Activated CD4-positive, alpha-beta memory T cell treated with anti-CD3 and anti-CD28 coated beads, Interleukin-2, amount 10 ng/mL, durations not matched to agents 7 days and 5 days (primary cell): ENCODE measurements at regions not wholly inside any gene's neighbourhood (a gene's known extent, or its start where the extent isn't known, plus 50 kb on each side); places are given as distances from the start of the nearest gene placed in this dataset.
"Not testable (repeated sequence)": the region's sequence is repeated elsewhere in the genome, so short reads cannot be mapped to it uniquely, and the experiment has no call there.

Experiments used
- CTCF ChIA-PET: fragments of 350-600 bp; sonication (Branson Sonifier 250); formaldehyde crosslinking; loops from one replicate; lab custom pipeline; 2021; ENCODE audit warnings: antibody characterized with exemption, inconsistent platforms; lab: Charles Lee
- POLR2A ChIA-PET: fragments of 350-600 bp; sonication (Branson Sonifier 250); formaldehyde crosslinking; loops from one replicate; lab custom pipeline; 2021; ENCODE audit warnings: antibody characterized with exemption; lab: Charles Lee
- DNase-seq: peaks from one replicate; pipeline ENCODE4 v3.0.0-alpha.2; 2020
- H3K27ac Mint-ChIP-seq: one replicate; pipeline ENCODE4 v1.8.0; 2021; ENCODE audit warnings: mild to moderate bottlenecking, mixed read lengths
- H3K27me3 Mint-ChIP-seq: one replicate; pipeline ENCODE4 v1.8.0; 2021; ENCODE audit warnings: mixed read lengths
- H3K36me3 Mint-ChIP-seq: one replicate; pipeline ENCODE4 v1.8.0; 2021; ENCODE audit warnings: low read depth, mixed read lengths
- H3K4me1 Mint-ChIP-seq: one replicate; pipeline ENCODE4 v1.8.0; 2021; ENCODE audit warnings: mixed read lengths
- H3K4me3 Mint-ChIP-seq: one replicate; pipeline ENCODE4 v1.8.0; 2021; ENCODE audit warnings: mild to moderate bottlenecking, mixed read lengths
- H3K9me3 Mint-ChIP-seq: one replicate; pipeline ENCODE4 v1.8.0; 2021; ENCODE audit warnings: mixed read lengths

DNA sequence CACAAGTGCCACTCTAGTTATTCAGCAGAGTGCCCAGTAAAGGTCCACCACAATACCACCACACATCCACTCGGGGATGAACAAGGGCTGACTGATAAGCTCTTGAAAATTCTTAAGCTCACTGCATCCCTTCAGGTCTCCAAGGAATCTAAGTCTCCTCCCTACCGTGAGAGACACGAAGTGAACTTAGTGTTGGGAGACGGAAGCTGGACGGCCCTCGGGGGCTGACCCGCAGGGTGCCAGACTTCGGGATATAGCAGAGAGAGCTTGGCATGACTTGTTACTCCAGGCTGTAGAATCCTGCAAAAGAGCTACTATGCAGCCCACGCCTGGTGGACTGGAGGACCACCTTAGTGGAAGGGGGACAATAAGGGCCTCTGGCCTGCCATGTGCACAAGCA lies 75.1 kb downstream of the LYZL1 start:
- H3K36me3 Mint-ChIP-seq, H3K9me3 Mint-ChIP-seq, DNase-seq, H3K27me3 Mint-ChIP-seq, H3K27ac Mint-ChIP-seq, H3K4me3 Mint-ChIP-seq, POLR2A ChIA-PET, H3K4me1 Mint-ChIP-seq: not testable (repeated sequence)
- CTCF ChIA-PET, result interaction anchor here (0.6 kb wide), 1 partner anchor 680 kb away, joined by 3 read pairs; no protein-coding TSS in a partner anchor

DNA sequence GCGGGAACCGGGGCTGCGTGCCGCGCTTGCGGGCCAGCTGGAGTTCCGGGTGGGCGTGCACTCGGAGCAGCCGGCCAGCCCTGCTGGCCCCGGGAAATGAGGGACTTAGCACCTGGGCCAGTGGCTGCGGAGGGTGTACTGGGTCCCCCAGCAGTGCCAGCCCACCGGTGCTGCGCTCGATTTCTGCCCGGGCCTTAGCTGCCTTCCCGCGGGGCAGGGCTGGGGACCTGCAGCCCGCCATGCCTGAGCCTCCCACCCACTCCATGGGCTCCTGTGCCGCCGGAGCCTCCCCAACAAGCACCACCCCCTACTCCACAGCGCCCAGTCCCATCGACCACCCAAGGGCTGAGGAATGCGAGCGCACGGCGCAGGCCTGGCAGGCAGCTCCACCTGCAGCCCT lies 77.3 kb downstream of the LYZL1 start:
- CTCF ChIA-PET, result not testable (repeated sequence)

DNA sequence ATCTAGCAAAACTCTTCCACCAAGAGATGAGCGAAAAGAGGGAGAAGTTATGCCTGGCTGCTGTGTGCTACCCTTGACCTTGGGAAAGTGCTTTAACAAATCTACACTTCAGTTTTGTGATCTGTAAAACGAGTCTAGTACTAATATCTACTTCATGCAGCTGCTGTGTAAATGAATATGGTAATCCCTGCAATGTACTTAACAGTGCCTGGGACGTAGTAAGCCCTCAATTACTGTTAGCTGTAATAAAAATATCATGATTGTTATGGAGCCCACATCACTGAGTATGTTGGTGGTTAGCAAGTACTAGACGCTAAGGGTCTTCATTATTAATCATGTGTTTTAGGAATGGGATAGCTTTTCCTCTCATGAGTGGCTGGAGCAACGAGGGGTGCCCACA lies 80.5 kb downstream of the LYZL1 start:
- no peak overlapping the region for H3K4me3 Mint-ChIP-seq

More for the DNA sequence above, 77.3 kb downstream of the LYZL1 start:
- H3K36me3 Mint-ChIP-seq, H3K9me3 Mint-ChIP-seq, H3K27ac Mint-ChIP-seq, H3K4me3 Mint-ChIP-seq, DNase-seq, POLR2A ChIA-PET, H3K4me1 Mint-ChIP-seq: not testable (repeated sequence)
- peaks cover 12% of the 10 kb centered on the region for H3K27me3 Mint-ChIP-seq

DNA sequence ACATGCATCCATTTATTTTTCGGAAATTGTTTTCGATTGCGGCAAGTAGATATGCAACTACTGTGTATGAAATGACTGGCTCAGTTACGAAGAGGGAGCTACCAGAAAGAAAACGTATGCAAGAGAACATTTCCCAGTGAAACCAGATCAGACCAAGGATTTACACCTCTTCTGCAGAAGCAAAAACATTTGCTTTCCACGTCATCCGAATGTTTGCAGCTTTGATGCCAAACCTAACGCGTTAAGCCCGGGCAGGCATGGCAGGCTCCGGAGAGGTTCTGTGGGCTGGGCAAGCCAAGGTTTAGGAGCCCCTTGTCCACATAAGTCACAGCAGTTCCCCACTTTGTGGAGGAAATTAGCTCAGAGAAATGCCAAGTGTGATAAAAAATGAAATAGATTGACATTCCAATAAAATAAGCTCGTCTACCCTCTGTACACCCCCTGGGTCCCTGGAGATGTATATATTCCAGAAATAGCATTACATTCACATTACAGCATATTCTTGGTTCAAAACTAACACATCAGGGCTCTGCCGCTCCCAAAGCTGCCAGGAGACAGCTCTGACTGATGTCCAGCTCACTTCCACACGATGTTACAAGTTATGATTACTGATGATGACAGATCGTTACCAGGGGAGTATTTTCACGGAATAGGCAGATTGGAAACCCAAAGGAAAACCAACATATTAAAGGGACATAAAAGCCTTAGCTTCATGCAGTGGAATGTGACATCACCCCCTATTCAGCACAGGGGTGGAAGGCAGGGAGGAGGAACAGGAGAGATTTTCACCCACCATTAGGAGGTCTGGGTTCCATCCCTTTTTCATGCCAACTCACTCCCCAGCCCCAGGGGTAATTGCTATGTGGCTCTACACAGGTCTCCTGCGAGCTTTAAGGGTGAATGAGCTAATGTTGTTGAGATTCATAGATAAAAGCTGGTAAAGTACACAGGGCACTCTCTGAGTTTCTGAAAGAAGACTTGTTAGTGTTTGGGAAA lies 81.5 kb downstream of the LYZL1 start:
- Mint-ChIP-seq H3K4me3 (no peak overlapping the region), H3K27ac (no peak overlapping the region)

More for the DNA sequence above, 80.5 kb downstream of the LYZL1 start:
- Mint-ChIP-seq H3K27ac (no peak overlapping the region), H3K4me1 (no peaks in the 10 kb centered on the region), H3K9me3 (no peaks in the 10 kb centered on the region), H3K36me3 (no peaks in the 10 kb centered on the region), H3K27me3 (peaks cover 20% of the 10 kb centered on the region)
- ChIA-PET CTCF (interaction anchor here (1.0 to 1.4 kb wide), 3 partner anchors 8 to 20 kb away, joined by 3 to 4 read pairs (median 3); no protein-coding TSS in a partner anchor), POLR2A (no interaction called here)
- DNase-seq, result no peak

DNA sequence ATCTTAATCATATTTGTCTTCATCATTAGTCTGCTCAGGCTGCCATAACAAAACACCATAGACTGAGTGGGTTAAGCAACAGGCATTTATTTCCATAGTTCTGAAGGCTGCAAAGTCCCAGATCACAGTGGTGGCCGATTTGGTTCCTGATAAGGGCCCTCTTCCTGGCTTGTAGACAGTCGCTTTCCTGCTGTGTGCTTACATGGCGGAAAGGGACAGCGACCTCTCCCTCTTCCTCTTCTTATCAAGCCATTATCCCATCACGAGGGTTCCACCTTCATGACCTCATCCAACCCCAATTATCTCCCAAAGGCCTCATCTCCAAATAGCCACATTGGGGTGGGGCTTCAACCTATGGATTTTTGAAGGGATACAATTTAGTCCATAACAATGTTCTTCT lies 84.0 kb downstream of the LYZL1 start:
- no peak overlapping the region for H3K27ac Mint-ChIP-seq
- no peaks in the 10 kb centered on the region for H3K36me3 Mint-ChIP-seq
- H3K4me1 Mint-ChIP-seq, result no peaks in the 10 kb centered on the region
- POLR2A ChIA-PET, result no interaction called here
- no peaks in the 10 kb centered on the region for H3K9me3 Mint-ChIP-seq
- DNase-seq, result no peak
- CTCF ChIA-PET, result no interaction called here
- peaks cover 20% of the 10 kb centered on the region for H3K27me3 Mint-ChIP-seq
- no peak overlapping the region for H3K4me3 Mint-ChIP-seq

More for the DNA sequence above, 81.5 kb downstream of the LYZL1 start:
- Mint-ChIP-seq H3K36me3 (no peaks in the 10 kb centered on the region), H3K27me3 (peaks cover 20% of the 10 kb centered on the region), H3K4me1 (no peaks in the 10 kb centered on the region), H3K9me3 (no peaks in the 10 kb centered on the region)
- DNase-seq, result no peak
- ChIA-PET CTCF (interaction anchor here (1.0 to 1.4 kb wide), 2 partner anchors 16 to 19 kb away, joined by 3 to 4 read pairs; no protein-coding TSS in a partner anchor), POLR2A (no interaction called here)

DNA sequence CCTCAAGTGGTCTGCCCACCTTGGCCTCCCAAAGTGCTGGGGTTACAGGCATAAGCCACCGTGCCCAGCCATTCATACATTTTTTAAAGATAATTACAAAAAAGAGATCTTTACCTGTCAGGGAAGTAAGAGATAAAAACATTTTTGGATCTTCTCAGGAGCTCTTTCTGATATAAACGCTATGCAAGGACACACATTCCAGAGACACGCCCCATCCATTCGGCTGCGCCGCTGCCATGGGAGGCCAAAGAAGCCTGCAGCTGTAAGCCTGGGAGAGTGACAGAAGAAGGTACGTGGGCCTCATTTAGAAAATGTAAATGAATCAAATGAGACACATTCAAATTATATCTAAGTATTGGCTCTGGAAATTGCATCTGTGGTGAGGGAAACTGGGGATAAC lies 85.3 kb downstream of the LYZL1 start:
- POLR2A ChIA-PET, result no interaction called here
- no peaks in the 10 kb centered on the region for H3K9me3 Mint-ChIP-seq
- H3K36me3 Mint-ChIP-seq, result no peaks in the 10 kb centered on the region
- CTCF ChIA-PET, result no interaction called here
- H3K27ac Mint-ChIP-seq, result no peak overlapping the region
- H3K4me1 Mint-ChIP-seq, result no peaks in the 10 kb centered on the region
- H3K4me3 Mint-ChIP-seq, result no peak overlapping the region
- DNase-seq, result no peak
- H3K27me3 Mint-ChIP-seq, result peaks cover 21% of the 10 kb centered on the region

DNA sequence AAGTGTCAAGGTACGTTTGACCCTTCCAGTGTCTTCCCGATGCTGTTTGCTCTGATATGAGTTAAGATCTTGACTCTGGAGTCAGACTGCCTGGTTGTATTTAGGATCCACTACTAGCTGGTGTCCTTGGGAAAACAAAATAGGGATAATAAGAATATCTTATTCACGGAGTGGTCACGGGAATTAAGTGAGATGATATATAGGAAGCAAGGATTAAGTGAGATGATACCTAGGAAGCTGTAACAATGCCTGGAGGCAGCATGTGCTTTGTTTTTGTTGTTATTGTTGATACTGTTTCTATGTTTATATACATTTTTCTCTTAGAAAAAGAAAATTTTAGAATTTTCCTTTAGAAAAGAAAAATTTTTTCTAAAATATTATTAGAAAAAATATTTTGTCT lies 87.0 kb downstream of the LYZL1 start:
- H3K36me3 Mint-ChIP-seq, result no peaks in the 10 kb centered on the region
- H3K4me3 Mint-ChIP-seq, result no peak overlapping the region
- POLR2A ChIA-PET, result no interaction called here
- peaks cover 5% of the 10 kb centered on the region for H3K4me1 Mint-ChIP-seq
- DNase-seq, result no peak
- H3K9me3 Mint-ChIP-seq, result no peaks in the 10 kb centered on the region
- peaks cover 27% of the 10 kb centered on the region for H3K27me3 Mint-ChIP-seq
- H3K27ac Mint-ChIP-seq, result no peak overlapping the region
- CTCF ChIA-PET, result interaction anchor here (1.3 kb wide), 1 partner anchor 121 kb away, joined by 4 read pairs; no protein-coding TSS in a partner anchor

DNA sequence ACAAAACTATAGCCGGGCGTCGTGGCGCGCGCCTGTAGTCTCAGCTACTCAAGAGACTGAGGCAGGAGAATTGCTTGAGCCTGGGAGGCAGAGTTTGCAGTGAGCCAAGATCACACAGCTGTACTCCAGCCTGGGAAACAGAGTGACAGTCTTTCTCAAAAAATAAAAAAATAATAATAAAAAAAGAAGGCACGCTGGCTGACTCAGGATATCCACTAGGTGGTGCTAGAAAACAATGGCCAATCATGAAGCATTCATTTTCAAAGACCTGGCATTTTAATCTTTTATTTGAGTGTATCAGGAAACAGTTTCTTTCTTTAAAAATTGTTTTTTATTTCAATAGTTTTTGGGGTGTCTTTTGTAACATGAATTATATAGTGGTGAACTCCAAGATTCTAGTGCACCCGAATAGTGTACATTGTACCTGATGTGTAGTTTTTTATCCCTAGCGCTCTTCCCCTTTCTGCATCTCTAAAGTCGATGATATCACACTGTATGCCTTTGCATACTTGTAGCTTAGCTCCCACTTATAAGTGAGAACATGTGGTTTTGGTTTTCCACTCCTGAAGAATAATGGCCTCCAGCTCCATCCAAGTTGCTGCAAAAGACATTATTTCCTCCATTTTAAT lies 88.6 kb downstream of the LYZL1 start:
- ChIA-PET CTCF (interaction anchor here (0.7 to 1.1 kb wide), 4 partner anchors 8 to 119 kb away, joined by 3 to 4 read pairs (median 3); no protein-coding TSS in a partner anchor), POLR2A (no interaction called here)
- Mint-ChIP-seq H3K4me1 (peaks cover 5% of the 10 kb centered on the region), H3K9me3 (no peaks in the 10 kb centered on the region), H3K27me3 (peaks cover 21% of the 10 kb centered on the region), H3K27ac (no peak overlapping the region), H3K4me3 (no peak overlapping the region), H3K36me3 (no peaks in the 10 kb centered on the region)
- DNase-seq, result no peak

DNA sequence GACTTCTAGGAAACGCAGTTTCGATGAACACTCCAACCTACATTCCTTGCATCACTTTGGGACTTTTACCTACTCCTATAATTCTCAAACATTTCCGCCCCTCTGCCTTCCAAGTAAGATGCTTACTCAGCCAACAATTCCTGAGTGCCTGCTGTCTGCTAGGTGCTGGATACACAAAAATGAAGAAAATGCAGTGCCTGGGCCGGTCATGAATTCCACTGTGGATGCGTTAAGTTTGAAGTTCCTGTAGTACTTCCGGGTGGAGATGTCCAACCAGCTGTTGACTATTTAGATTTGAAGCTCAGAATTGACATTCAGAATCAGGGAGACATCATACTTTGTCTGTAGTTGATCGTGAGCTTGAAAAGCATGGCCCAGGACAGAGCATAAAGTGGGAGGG lies 89.2 kb downstream of the LYZL1 start:
- peaks cover 19% of the 10 kb centered on the region for H3K27me3 Mint-ChIP-seq

DNA sequence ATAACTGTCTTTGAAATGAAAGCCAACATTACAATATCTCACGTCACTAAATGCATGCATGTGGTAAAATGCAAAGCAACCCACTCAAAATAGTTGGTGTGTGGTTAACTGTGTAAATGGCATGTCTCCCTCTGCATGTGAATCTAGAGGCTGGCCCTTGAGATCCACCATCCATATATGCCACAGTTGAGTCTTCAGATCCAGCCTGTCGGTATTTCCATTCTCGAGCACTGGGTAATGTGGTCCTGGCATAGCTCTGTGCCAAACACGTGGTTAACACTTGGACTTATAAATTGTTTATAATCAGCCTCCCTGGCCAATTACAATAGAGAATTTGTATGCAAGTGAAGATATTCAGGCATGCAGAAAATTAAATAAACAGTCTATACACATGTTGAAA lies 90.3 kb downstream of the LYZL1 start:
- CTCF ChIA-PET, result interaction anchor here (0.5 to 0.8 kb wide), 2 partner anchors 58 to 70 kb away, joined by 3 to 4 read pairs; no protein-coding TSS in a partner anchor
- H3K9me3 Mint-ChIP-seq, result no peaks in the 10 kb centered on the region
- peaks cover 22% of the 10 kb centered on the region for H3K27me3 Mint-ChIP-seq
- DNase-seq, result no peak
- peaks cover 10% of the 10 kb centered on the region for H3K4me1 Mint-ChIP-seq
- no peak overlapping the region for H3K27ac Mint-ChIP-seq
- POLR2A ChIA-PET, result no interaction called here
- H3K36me3 Mint-ChIP-seq, result no peaks in the 10 kb centered on the region
- no peak overlapping the region for H3K4me3 Mint-ChIP-seq

More for the DNA sequence above, 89.2 kb downstream of the LYZL1 start:
- no peaks in the 10 kb centered on the region for H3K9me3 Mint-ChIP-seq
- ChIA-PET CTCF (interaction anchor here (1.0 to 1.1 kb wide), 2 partner anchors 8 to 118 kb away, joined by 3 to 4 read pairs; no protein-coding TSS in a partner anchor), POLR2A (no interaction called here)
- H3K4me1 Mint-ChIP-seq, result peaks cover 8% of the 10 kb centered on the region
- no peaks in the 10 kb centered on the region for H3K36me3 Mint-ChIP-seq
- H3K27ac Mint-ChIP-seq, result no peak overlapping the region
- H3K4me3 Mint-ChIP-seq, result no peak overlapping the region
- no peak for DNase-seq

DNA sequence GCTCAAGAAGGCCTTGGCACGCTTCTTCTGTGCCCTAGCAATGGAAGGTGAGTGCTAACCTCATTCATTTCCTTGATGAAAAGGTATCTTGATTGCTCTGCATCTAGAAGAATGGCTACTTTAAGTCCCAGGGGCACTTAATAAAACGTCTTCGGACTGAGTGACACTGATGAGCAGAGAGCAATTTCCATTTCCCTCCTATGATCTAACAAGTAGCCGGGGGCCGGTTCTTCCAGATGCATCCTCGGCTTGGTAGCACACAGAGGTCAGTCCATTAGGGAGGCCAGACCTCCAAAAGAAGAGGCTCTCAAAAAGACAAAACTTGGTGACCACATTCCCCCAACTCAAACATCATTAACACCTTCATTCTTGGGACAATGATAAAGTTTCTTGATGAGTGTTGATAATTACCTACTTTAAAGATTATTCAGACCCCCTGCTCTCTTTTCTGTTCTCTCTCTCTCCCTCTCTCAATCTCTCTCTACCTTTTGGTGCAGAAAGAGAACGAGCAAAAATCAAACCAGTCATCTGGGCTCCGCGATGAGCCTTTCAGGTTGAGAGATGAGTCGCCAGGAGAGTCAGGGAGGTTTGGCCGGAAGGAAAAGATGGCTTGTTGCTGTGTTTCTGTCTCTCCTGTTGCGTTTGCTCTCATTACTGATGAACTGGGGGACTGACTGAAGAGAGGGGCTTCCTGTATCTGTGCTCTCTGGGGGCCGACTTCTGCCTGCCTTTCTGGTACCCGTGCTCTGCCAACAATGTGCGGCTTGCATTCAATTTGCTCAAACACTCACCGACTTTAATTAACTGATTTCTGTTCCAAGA lies 91.1 kb downstream of the LYZL1 start:
- DNase-seq, H3K36me3 Mint-ChIP-seq, H3K27ac Mint-ChIP-seq, H3K4me3 Mint-ChIP-seq, POLR2A ChIA-PET, CTCF ChIA-PET, H3K9me3 Mint-ChIP-seq, H3K4me1 Mint-ChIP-seq: not testable (repeated sequence)
- peaks cover 22% of the 10 kb centered on the region for H3K27me3 Mint-ChIP-seq

DNA sequence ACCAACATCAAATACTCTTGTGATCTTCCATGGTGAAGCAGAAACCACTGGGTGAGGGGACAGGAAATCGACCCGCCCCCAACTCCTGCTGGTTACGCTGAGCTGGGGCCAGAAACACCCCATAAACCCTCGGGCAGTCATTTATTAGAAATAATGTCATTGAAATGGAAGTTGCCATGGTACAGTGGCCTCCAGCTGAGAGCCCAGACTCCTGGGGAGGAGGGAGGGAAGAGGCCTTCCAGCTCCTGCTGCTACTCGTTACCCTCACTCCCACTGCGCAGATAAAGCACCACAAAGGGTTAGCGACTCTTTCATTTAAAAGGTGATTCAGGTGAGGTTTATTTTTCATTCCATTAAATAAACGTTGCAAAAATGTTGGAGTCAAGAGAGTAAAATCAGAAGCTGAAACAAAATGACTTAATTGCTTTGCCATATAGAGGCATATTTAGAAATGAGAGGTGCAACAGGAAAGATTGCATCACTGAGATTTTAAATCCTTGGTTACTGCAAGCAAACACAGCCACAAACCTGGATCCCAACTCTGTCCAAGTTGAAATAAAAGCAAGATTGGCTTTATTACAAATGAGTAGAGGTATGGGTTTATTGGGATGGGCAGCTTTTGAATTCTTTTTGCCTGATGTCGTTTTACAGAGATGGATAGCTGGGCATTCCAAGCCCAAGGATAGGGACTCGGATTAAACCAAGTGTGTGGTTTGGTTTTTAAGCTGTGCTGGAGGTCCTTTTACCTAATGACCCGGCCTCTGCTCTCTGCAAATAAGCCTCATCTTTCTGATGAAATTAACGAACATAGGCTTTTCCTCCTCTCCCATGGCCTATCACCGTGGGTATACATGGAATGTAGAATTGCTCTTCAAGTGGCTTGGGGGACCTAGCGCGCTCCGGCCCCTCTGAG lies 92.0 kb downstream of the LYZL1 start:
- CTCF ChIA-PET, H3K36me3 Mint-ChIP-seq, H3K27ac Mint-ChIP-seq, H3K4me1 Mint-ChIP-seq, DNase-seq, POLR2A ChIA-PET, H3K4me3 Mint-ChIP-seq, H3K9me3 Mint-ChIP-seq: not testable (repeated sequence)
- peaks cover 23% of the 10 kb centered on the region for H3K27me3 Mint-ChIP-seq
